Osteocyte (in vitro differentiated cells): ENCODE measurements at regions not wholly inside any gene's neighbourhood (a gene's known extent, or its start where the extent isn't known, plus 50 kb on each side); places are given as distances from the start of the nearest gene placed in this dataset.
"Not testable (repeated sequence)": the region's sequence is repeated elsewhere in the genome, so short reads cannot be mapped to it uniquely, and the experiment has no call there.

ENCODE experiments used
- DNase-seq: peaks from one replicate; pipeline ENCODE4 v3.0.0; 2021; ENCODE audit warnings: mixed read lengths; ENCODE audit not compliant: unreplicated experiment; ENCODE audit errors: extremely low spot score
- H3K27ac Mint-ChIP-seq: one replicate; pipeline ENCODE4 v1.8.0; 2021; ENCODE audit warnings: mild to moderate bottlenecking, mixed read lengths; ENCODE audit not compliant: unreplicated experiment
- H3K27me3 Mint-ChIP-seq: one replicate; pipeline ENCODE4 v1.8.0; 2021; ENCODE audit warnings: mixed read lengths; ENCODE audit not compliant: unreplicated experiment
- H3K36me3 Mint-ChIP-seq: one replicate; pipeline ENCODE4 v1.8.0; 2021; ENCODE audit warnings: mixed read lengths; ENCODE audit not compliant: unreplicated experiment
- H3K4me1 Mint-ChIP-seq: one replicate; pipeline ENCODE4 v1.8.0; 2021; ENCODE audit warnings: mixed read lengths; ENCODE audit not compliant: unreplicated experiment
- H3K4me3 Mint-ChIP-seq: one replicate; pipeline ENCODE4 v1.8.0; 2021; ENCODE audit warnings: mild to moderate bottlenecking, moderate library complexity, mixed read lengths; ENCODE audit not compliant: unreplicated experiment
- H3K9me3 Mint-ChIP-seq: one replicate; pipeline ENCODE4 v1.8.0; 2021; ENCODE audit warnings: mixed read lengths; ENCODE audit not compliant: unreplicated experiment
- CTCF ChIP-seq: fragments of 200-600 bp; sonication (generic); IDR thresholded peaks from 2 replicates; pipeline ENCODE4 v1.5.0; 2021; ENCODE audit warnings: antibody characterized with exemption, mild to moderate bottlenecking, moderate library complexity

DNA sequence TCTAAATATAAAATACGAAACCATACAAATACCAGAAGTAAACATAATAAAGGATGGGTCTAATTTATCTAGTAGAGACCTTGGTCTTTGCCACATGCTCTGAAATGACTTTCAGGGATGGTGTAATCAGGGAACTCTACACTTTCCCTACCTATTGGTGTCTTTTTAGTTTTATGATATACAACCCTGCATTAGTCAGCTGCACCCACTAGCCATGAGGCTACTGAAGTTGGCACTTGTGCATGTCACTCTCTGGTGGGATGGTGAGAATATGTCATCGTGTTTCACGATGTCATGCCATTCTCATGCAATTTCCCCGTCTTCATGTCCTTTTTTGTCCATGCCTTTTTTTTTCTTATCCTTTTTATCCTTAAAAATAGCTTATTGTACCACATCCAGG lies 234.9 kb upstream of the ACTBL2 start:
- no peaks in the 10 kb centered on the region for H3K27me3 Mint-ChIP-seq
- no peak for TF ChIP-seq CTCF
- no peaks in the 10 kb centered on the region for H3K36me3 Mint-ChIP-seq
- no peak for DNase-seq
- peaks cover 7% of the 10 kb centered on the region for H3K9me3 Mint-ChIP-seq
- no peak overlapping the region for H3K27ac Mint-ChIP-seq
- H3K4me1 Mint-ChIP-seq = peaks cover 18% of the 10 kb centered on the region
- H3K4me3 Mint-ChIP-seq = no peak overlapping the region

GRCh38 chr5:57716661-57717060 lies 234.1 kb upstream of the ACTBL2 start:
- DNase-seq = no peak
- Mint-ChIP-seq H3K27ac (no peak overlapping the region), H3K27me3 (no peaks in the 10 kb centered on the region), H3K36me3 (no peaks in the 10 kb centered on the region), H3K4me3 (no peak overlapping the region), H3K4me1 (peaks cover 18% of the 10 kb centered on the region), H3K9me3 (peaks cover 7% of the 10 kb centered on the region)
- no peak for TF ChIP-seq CTCF

DNA sequence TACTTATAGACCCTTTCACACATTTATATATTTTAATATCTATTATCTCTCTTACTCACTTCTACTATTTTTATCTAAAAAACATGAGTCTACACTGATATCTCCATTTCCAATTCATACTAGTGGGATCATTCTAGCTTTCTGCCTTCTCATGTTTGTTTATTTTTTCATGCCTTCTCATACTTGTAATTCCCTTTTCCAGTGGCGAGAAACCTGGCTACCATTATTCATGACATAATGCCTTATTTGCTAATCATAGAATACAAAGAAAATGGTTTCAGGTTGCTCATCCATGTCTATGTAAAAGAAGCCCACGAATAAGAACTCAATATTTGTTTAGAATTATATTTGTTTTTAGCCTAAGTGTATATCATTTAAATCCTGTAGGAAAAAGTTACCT lies 232.7 kb upstream of the ACTBL2 start:
- no peak overlapping the region for H3K27ac Mint-ChIP-seq
- H3K4me3 Mint-ChIP-seq = no peak overlapping the region
- H3K27me3 Mint-ChIP-seq = no peaks in the 10 kb centered on the region
- peaks cover 7% of the 10 kb centered on the region for H3K9me3 Mint-ChIP-seq
- H3K4me1 Mint-ChIP-seq = peaks cover 12% of the 10 kb centered on the region
- no peak for TF ChIP-seq CTCF
- no peak for DNase-seq
- no peaks in the 10 kb centered on the region for H3K36me3 Mint-ChIP-seq

DNA sequence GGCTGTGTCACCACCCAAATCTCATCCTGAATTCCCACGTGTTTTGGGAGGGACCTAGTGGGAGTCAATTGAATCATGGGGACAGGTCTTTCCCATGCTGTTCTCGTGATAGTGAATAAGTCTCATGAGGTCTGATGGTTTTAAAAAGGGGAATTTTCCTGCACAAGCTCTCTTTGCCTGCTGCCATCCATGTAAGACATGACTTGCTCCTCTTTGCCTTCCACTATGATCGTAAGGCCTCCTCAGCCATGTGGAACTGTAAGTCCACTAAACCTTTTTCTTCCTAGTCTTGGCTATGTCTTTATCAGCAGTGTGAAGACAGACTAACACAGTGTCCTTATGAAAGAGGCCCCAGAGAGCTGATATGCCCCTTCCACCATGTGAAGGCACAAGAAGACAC lies 230.9 kb upstream of the ACTBL2 start:
- H3K4me3 Mint-ChIP-seq, H3K4me1 Mint-ChIP-seq, H3K36me3 Mint-ChIP-seq, H3K9me3 Mint-ChIP-seq, H3K27ac Mint-ChIP-seq, DNase-seq, H3K27me3 Mint-ChIP-seq: not testable (repeated sequence)

DNA sequence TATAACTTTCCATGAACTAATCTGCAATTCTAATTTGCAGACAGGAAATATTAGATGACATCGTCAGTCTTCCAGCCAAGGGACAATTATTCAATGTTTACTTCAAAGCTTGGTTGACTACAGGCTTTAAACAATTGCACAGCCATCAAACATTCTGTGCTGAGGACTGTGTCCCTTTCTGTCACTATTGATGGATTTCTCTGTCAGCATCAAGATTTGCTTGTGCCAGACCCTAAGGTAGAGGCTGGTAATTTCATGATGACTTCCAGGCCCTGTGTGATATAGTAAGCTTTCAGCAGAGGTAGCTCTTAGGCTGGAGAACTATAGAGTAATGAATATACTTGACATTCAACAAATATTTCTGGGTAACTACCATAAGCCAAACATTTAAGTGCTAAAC lies 229.3 kb upstream of the ACTBL2 start:
- Mint-ChIP-seq H3K9me3 (peaks cover 7% of the 10 kb centered on the region), H3K4me3 (no peak overlapping the region), H3K4me1 (peaks cover 6% of the 10 kb centered on the region), H3K27ac (no peak overlapping the region), H3K36me3 (no peaks in the 10 kb centered on the region), H3K27me3 (no peaks in the 10 kb centered on the region)
- TF ChIP-seq CTCF = no peak
- no peak for DNase-seq

DNA sequence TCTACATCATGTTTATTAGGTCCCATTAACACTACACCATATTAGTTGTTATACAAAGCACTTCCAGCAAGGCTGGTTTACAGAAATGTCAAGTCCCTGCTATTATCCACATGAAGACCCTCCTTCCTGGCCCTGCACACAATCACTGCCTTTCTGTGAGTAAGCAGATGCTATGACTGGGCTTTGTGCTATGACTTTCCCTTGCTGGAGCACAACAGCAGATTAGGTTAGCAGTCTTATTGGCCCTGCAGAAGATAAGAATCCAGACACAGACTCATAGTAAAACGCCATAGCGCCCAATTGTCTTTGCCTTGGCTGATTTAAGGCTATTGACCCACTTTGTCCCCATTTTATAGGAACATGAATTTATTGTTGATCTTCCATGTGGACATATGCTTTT lies 228.9 kb upstream of the ACTBL2 start:
- no peak overlapping the region for H3K27ac Mint-ChIP-seq
- peaks cover 6% of the 10 kb centered on the region for H3K4me1 Mint-ChIP-seq
- no peak for TF ChIP-seq CTCF
- peaks cover 7% of the 10 kb centered on the region for H3K9me3 Mint-ChIP-seq
- no peak for DNase-seq
- no peaks in the 10 kb centered on the region for H3K27me3 Mint-ChIP-seq
- H3K4me3 Mint-ChIP-seq = no peak overlapping the region
- H3K36me3 Mint-ChIP-seq = no peaks in the 10 kb centered on the region
